HepG2 (cell line): ENCODE measurements at regions not wholly inside any gene's neighbourhood (a gene's known extent, or its start where the extent isn't known, plus 50 kb on each side); places are given as distances from the start of the nearest gene placed in this dataset.

Experiments used
- ATAC-seq: fragments of 200-7000 bp; cut with Tn5 transposase; 3 replicates; pipeline ENCODE4 v1.9.1; 2020; ENCODE audit warnings: mild to moderate bottlenecking, moderate library complexity
- BruUV-seq: library from RNA; stranded (reverse); fragments of 400-500 nt; replicated peaks from 2 replicates; lab custom pipeline; 2021; lab: Mats Ljungman, UMichigan
- CTCF ChIA-PET: fragments of 300-600 bp; formaldehyde crosslinking; extraction: SDS; loops from one replicate; lab custom pipeline; 2021; ENCODE audit warnings: low total read pairs, inconsistent platforms, low intra/inter-chr PET ratio; lab: Yijun Ruan, JAX
- POLR2A ChIA-PET: fragments of 350-600 bp; sonication (Branson Sonifier 250); formaldehyde crosslinking; loops from one replicate; lab custom pipeline; 2020; ENCODE audit warnings: antibody characterized with exemption, inconsistent platforms; lab: Yijun Ruan, JAX
- DNase-seq: peaks from one replicate; pipeline ENCODE4 v3.0.0-alpha.2; 2015; ENCODE audit warnings: low spot score
- FAIRE-seq: peaks from 3 replicates; lab custom pipeline; 2011; peaks lifted over from hg19 to GRCh38; lab: Jason Lieb, UNC
- H2AFZ ChIP-seq: one replicate; pipeline ENCODE4 v1.6.1; 2011; ENCODE audit warnings: low read length, inconsistent platforms
- H3K27ac ChIP-seq: fragments of 300-600 bp; 3 replicates; pipeline ENCODE4 v1.8.0; 2011; ENCODE audit warnings: mixed run types, mild to moderate bottlenecking, mixed read lengths, low read length, inconsistent platforms; ENCODE audit not compliant: insufficient read depth; ENCODE audit errors: extremely low read length
- H3K27me3 ChIP-seq, 2 experiments: fragments of 200-600 bp in 1 of 2; 2 replicates in 1 of 2; 3 replicates in 1 of 2; pipeline versions ENCODE4 v1.6.0 to v1.8.0; 2011; ENCODE audit warnings: low read length in 2 of 2, mild to moderate bottlenecking in 2 of 2, moderate library complexity in 2 of 2, inconsistent platforms in 1 of 2; ENCODE audit not compliant: insufficient read depth in 2 of 2, control insufficient read depth in 1 of 2
- H3K36me3 ChIP-seq, 2 experiments: fragments of 200-600 bp in 1 of 2; replicated peaks in 1 of 2; 2 replicates in 1 of 2; 3 replicates in 1 of 2; pipeline versions ENCODE4 v1.5.1 to v1.8.0; 2011; ENCODE audit warnings: low read length in 2 of 2, inconsistent platforms in 1 of 2; ENCODE audit not compliant: insufficient read depth in 2 of 2, control insufficient read depth in 1 of 2
- H3K4me1 ChIP-seq: 2 replicates; pipeline ENCODE4 v1.5.1; 2012; ENCODE audit warnings: low read length, inconsistent platforms; ENCODE audit not compliant: insufficient read depth
- H3K4me2 ChIP-seq: 2 replicates; pipeline ENCODE4 v1.6.0; 2011; ENCODE audit warnings: low read depth, low read length, inconsistent platforms
- H3K4me3 ChIP-seq, 3 experiments: fragments of 200-600 bp in 1 of 3; sonication (generic), shearing (Covaris generic) in 1 of 3; replicated peaks in 1 of 3; 2 replicates each; pipeline ENCODE4 v1.5.1; 2011 to 2016; ENCODE audit warnings: low read length in 3 of 3, inconsistent platforms in 2 of 3, low read depth in 2 of 3, mild to moderate bottlenecking in 2 of 3, control low read depth in 1 of 3, mixed read lengths in 1 of 3; ENCODE audit not compliant: insufficient read depth in 1 of 3
- H3K79me2 ChIP-seq: one replicate; pipeline ENCODE4 v1.6.1; 2011; ENCODE audit warnings: low read length, inconsistent platforms; ENCODE audit not compliant: insufficient read depth
- H3K9ac ChIP-seq: 2 replicates; pipeline ENCODE4 v1.6.0; 2011; ENCODE audit warnings: mild to moderate bottlenecking, low read depth, low read length, inconsistent platforms; ENCODE audit not compliant: insufficient read depth
- H3K9me3 ChIP-seq: 2 replicates; pipeline ENCODE4 v1.5.1; 2012; ENCODE audit warnings: mild to moderate bottlenecking, low read length
- H4K20me1 ChIP-seq: 2 replicates; pipeline ENCODE4 v1.6.0; 2011; ENCODE audit warnings: inconsistent platforms, mild to moderate bottlenecking, low read length, moderate library complexity; ENCODE audit not compliant: insufficient read depth
- BCL6 ChIP-seq: IDR thresholded peaks from 2 replicates; pipeline ENCODE4 v1.6.1; 2016; ENCODE audit warnings: missing genetic modification reagents, missing compliant biosample characterization
- CBX5 ChIP-seq: sonication (generic); formaldehyde crosslinking; IDR thresholded peaks from 2 replicates; pipeline ENCODE4 v1.4.0; 2020; ENCODE audit warnings: missing genetic modification reagents, borderline replicate concordance
- CREM ChIP-seq, 2 experiments: sonication (generic) in 1 of 2; formaldehyde crosslinking in 1 of 2; IDR thresholded peaks; 2 replicates each; pipeline versions ENCODE4 v1.4.0 to v1.6.1; 2016 to 2020; ENCODE audit warnings: antibody characterized with exemption in 1 of 2, mild to moderate bottlenecking in 1 of 2, missing genetic modification reagents in 1 of 2
- E2F1 ChIP-seq: sonication (generic); formaldehyde crosslinking; IDR thresholded peaks from 2 replicates; pipeline ENCODE4 v1.5.0; 2020; ENCODE audit warnings: missing genetic modification reagents
- NR1H2 ChIP-seq: sonication (generic); formaldehyde crosslinking; IDR thresholded peaks from 2 replicates; pipeline ENCODE4 v1.8.1; 2022; ENCODE audit warnings: low read depth, missing genetic modification reagents, borderline replicate concordance
- ONECUT2 ChIP-seq: sonication (generic); formaldehyde crosslinking; IDR thresholded peaks from 2 replicates; pipeline ENCODE4 v1.4.0; 2020; ENCODE audit warnings: missing genetic modification reagents
- SMC3 ChIP-seq: IDR thresholded peaks from 2 replicates; pipeline ENCODE4 v1.6.1; 2011; ENCODE audit warnings: low read length, improper control_type of control experiment
- ZBTB43 ChIP-seq: sonication (generic); formaldehyde crosslinking; conservative IDR thresholded peaks from 2 replicates; pipeline ENCODE4 v1.4.0; 2020; ENCODE audit warnings: missing genetic modification reagents
- ZNF572 ChIP-seq: sonication (generic); formaldehyde crosslinking; IDR thresholded peaks from 2 replicates; pipeline ENCODE4 v1.5.1; 2020; ENCODE audit warnings: mild to moderate bottlenecking, missing genetic modification reagents
- ZNF772 ChIP-seq: sonication (generic); formaldehyde crosslinking; IDR thresholded peaks from 2 replicates; pipeline ENCODE4 v1.5.0; 2020; ENCODE audit warnings: mild to moderate bottlenecking, missing genetic modification reagents
- WGBS: methylation state at CpG from one replicate; pipeline ENCODE4 v1.1.6; 2017; ENCODE audit warnings: low lambda C conversion rate; 5-methylcytosine and 5-hydroxymethylcytosine counted together
- in situ Hi-C: cut with HindIII; loops from 2 replicates; pipeline ENCODE4 v1.10.0; 2017; ENCODE audit warnings: low pct_unique_long_range_greater_than_20kb; ENCODE audit not compliant: extremely low pct_ligation_motif_present
- intact Hi-C: fragments of 100-400 bp; cut with micrococcal nuclease; formaldehyde crosslinking; loops from one replicate; pipeline ENCODE4 v1.10.0; 2022; ENCODE audit not compliant: unreplicated experiment

- H3K27ac ChIP-seq, result no peak overlapping the region
- H2AFZ ChIP-seq, result no peak overlapping the region
- 24% methylated on average over 5 of the region's 5 CpGs for WGBS
- no peaks in the 10 kb centered on the region for H3K79me2 ChIP-seq
- FAIRE-seq, result no peak
- ChIA-PET POLR2A (no interaction called here), CTCF (no interaction called here)
- intact Hi-C loops (no loop called here), in situ Hi-C loops (no loop called here)
- no peak for ATAC-seq
- peaks cover 8% of the 10 kb centered on the region for H3K9me3 ChIP-seq
- H3K27me3 ChIP-seq, result peaks cover 13 to 81% of the 10 kb centered on the region in 2 experiments
- TF ChIP-seq ZNF572 (CRISPR knock-in tag) (no peak), CBX5 (CRISPR knock-in tag) (no peak), CREM (IDR thresholded peaks at IDR 0.05) (no peak), CREM (CRISPR knock-in tag; IDR thresholded peaks at IDR 0.05) (no peak), ONECUT2 (CRISPR knock-in tag) (no peak), BCL6 (no peak), ZBTB43 (no peak), NR1H2 (no peak), ZNF772 (CRISPR knock-in tag) (no peak), E2F1 (CRISPR knock-in tag) (no peak), SMC3 (no peak)
- no peak overlapping the region for H3K4me2 ChIP-seq
- BruUV-seq, result no TSS peak
- H3K4me3 ChIP-seq, result no peak overlapping the region
- DNase-seq, result no peak
- H3K9ac ChIP-seq, result no peak overlapping the region
- H3K4me1 ChIP-seq, result no peaks in the 10 kb centered on the region
- no peaks in the 10 kb centered on the region for H3K36me3 ChIP-seq
- no peaks in the 10 kb centered on the region for H4K20me1 ChIP-seq
Observed at GRCh38 chr2:239772721-239773120, 252.4 kb downstream of the NDUFA10 start.
